Activated T-cell treated with anti-CD3 and anti-CD28 coated beads, Interleukin-2, amount 50 U/mL, for 72 hours (primary cell): ENCODE measurements at regions not wholly inside any gene's neighbourhood (a gene's known extent, or its start where the extent isn't known, plus 50 kb on each side); places are given as distances from the start of the nearest gene placed in this dataset.

Experiments used
- ATAC-seq, 2 donors: fragments of 150-1000 bp; cut with Tn5 transposase; replicated peaks in 1 of 2; 2 replicates each; pipeline ENCODE4 v1.10.0; 2021; ENCODE audit warnings: moderate library complexity in 2 of 2, mild to moderate bottlenecking in 1 of 2
- DNase-seq, 2 donors: peaks; one replicate each; pipeline ENCODE4 v3.0.0; 2021 to 2022; ENCODE audit warnings: mixed read lengths in 1 of 2
- H3K27ac Mint-ChIP-seq: one replicate; pipeline ENCODE4 v1.8.0; 2022; ENCODE audit warnings: mild to moderate bottlenecking, moderate library complexity, mixed read lengths
- H3K27me3 Mint-ChIP-seq: one replicate; pipeline ENCODE4 v1.8.0; 2022; ENCODE audit warnings: low read depth, mixed read lengths
- H3K36me3 Mint-ChIP-seq, 2 donors: one replicate each; pipeline ENCODE4 v1.8.0; 2022; ENCODE audit warnings: mixed read lengths in 2 of 2, mild to moderate bottlenecking in 1 of 2; ENCODE audit not compliant: insufficient read depth in 2 of 2
- H3K4me1 Mint-ChIP-seq: one replicate; pipeline ENCODE4 v1.8.0; 2022; ENCODE audit warnings: low read depth, mixed read lengths
- H3K4me3 Mint-ChIP-seq, 2 donors: one replicate each; pipeline ENCODE4 v1.8.0; 2022; ENCODE audit warnings: mild to moderate bottlenecking in 2 of 2, mixed read lengths in 2 of 2, moderate library complexity in 2 of 2
- H3K9me3 Mint-ChIP-seq, 2 donors: one replicate each; pipeline ENCODE4 v1.8.0; 2022; ENCODE audit warnings: mixed read lengths in 2 of 2

DNA sequence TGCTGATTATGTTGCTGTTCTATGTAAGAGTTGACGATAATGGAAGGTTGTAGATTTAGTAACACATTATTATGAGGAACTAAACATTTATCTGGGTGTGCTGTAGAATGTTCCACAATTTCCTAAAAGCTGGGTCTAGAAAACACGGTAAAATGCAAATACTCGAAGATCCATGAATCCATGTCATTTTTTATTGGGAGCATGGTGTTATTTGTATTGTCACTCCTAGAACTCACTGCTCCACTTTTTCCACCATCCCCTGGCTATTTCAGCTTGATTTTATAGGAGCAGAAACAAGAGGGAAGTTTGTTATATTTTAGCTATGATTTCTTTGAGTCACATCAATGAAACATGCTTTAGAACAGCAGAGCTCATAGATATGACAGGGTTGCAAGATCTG is 155.0 kb upstream of the ANK2 start:
- Mint-ChIP-seq H3K36me3 (no peaks in the 10 kb centered on the region), H3K9me3 (no peaks in the 10 kb centered on the region), H3K4me3 (no peak overlapping the region), H3K4me1 (no peaks in the 10 kb centered on the region), H3K27ac (no peak overlapping the region), H3K27me3 (peaks cover 18% of the 10 kb centered on the region)
- DNase-seq (no peak), ATAC-seq (no peak)

DNA sequence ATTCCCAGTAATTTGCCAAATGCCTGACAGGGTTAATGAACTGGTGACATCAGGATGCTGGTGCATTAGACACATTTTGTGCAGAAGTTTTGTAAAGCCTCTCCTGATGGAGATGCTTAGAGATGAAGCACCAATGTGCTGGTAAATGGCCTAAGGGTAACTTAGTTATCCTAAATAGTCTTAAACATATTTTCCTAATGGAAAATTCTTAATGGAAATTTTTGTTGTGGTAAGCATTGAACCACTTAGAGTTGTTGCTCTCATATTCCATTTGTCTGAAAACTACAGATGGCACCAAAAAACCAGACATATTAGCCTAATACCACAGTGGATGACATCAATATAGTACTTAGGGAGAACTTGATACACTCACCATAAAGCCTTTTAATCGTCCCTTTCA is 154.5 kb upstream of the ANK2 start:
- H3K4me1 Mint-ChIP-seq, result no peaks in the 10 kb centered on the region
- no peaks in the 10 kb centered on the region for H3K36me3 Mint-ChIP-seq

DNA sequence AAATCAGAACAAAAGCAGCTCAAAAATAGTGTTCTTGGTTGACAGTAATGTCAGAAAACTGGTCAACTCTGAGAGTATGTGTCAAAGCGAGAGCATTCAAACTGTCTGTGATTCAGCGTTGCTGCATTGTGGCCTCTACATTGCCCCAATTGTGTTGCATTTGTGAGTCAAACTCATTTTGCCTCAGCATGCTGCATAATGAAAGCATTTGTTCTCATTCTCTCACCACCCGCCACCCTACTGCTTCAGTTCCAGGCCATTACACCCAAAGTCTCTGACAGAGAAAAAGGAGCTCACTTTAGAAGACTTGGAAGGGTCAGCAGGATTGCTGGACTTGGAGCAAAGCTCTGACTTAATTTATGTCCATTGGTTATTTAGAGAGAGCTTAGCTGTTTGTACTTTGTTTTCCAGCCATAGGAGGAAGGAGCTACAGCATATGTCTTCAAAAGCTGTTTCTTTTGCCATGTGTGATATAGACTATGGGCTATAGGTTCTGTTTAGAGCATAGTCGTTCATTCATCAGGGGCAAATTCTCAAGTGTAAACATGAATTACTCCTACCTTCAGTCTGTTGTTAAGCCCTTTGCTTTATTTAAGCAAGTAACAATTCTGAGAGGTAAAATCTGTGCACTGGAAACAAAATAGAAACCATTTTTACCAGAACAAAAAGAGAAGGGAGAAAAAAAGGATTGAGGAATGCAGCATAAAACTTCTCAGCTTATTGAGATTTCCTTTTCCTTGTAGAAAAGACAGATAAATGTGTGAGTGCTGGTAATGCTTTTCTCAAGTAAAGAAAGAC is 153.4 kb upstream of the ANK2 start:
- Mint-ChIP-seq H3K36me3 (no peaks in the 10 kb centered on the region), H3K4me3 (no peak overlapping the region), H3K27me3 (peaks cover 26% of the 10 kb centered on the region), H3K4me1 (no peaks in the 10 kb centered on the region), H3K9me3 (no peaks in the 10 kb centered on the region), H3K27ac (no peak overlapping the region)
- peak; percentile 64 to 97 for ATAC-seq
- DNase-seq, result peak; percentile 1 to 34

More for the DNA sequence above, 154.5 kb upstream of the ANK2 start:
- Mint-ChIP-seq H3K9me3 (no peaks in the 10 kb centered on the region), H3K4me3 (no peak overlapping the region), H3K27ac (no peak overlapping the region), H3K27me3 (peaks cover 18% of the 10 kb centered on the region)
- no peak for DNase-seq
- ATAC-seq, result no peak

DNA sequence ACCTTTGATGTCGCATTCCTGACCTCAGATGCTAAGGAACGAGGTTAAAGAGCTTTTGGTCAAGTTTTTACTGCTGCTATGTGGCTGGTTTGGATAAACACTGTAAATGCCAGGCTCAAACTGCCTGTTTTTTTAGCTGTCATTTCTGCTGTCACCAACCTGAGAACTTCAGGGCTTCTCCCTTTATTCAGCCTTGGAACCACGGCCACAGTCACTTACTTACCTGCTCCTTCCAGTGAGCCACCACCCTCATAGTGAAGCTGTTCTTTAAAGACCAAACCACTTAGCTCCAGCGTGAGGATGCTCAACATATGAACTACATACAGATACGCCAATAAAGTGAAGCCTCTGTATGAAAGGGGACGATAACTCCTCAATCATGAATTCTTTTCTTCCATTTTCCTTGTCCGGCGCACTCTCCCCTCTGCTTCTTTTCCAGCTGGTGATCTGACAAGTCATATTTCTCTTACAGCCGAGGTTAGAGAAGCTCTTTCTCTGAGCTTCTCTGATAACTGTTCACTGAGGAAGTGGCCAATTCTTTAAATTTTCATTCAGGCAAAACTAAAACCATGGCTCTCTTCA is 152.8 kb upstream of the ANK2 start:
- no peak overlapping the region for H3K4me3 Mint-ChIP-seq
- no peaks in the 10 kb centered on the region for H3K4me1 Mint-ChIP-seq
- H3K36me3 Mint-ChIP-seq, result no peaks in the 10 kb centered on the region
- no peaks in the 10 kb centered on the region for H3K9me3 Mint-ChIP-seq
- no peak overlapping the region for H3K27ac Mint-ChIP-seq
- DNase-seq, result no peak
- ATAC-seq, result no peak
- peaks cover 30% of the 10 kb centered on the region for H3K27me3 Mint-ChIP-seq

DNA sequence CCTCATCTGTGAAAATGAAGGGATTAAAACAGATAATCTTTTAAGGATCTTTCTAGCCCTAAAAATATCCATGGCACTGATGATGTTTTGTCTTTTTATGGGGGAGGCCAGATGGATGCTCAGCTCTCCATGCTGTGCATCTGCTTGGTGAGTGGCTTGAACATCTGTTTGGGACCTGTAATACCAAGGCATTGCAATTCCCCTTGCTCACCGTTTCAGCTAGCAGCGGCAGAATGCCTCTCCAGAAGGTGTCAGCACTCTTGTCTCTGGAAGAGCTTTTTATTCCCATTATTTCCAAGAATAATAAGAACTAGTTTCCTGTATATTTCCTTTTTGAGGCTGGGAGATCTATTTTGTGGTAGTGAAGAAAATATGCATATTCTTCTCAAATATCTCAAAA is 151.9 kb upstream of the ANK2 start:
- H3K27ac Mint-ChIP-seq, result no peak overlapping the region
- H3K36me3 Mint-ChIP-seq, result no peaks in the 10 kb centered on the region
- no peak overlapping the region for H3K4me3 Mint-ChIP-seq
- H3K27me3 Mint-ChIP-seq, result peaks cover 30% of the 10 kb centered on the region
- H3K4me1 Mint-ChIP-seq, result no peaks in the 10 kb centered on the region
- ATAC-seq (no peak), DNase-seq (no peak)
- no peaks in the 10 kb centered on the region for H3K9me3 Mint-ChIP-seq

GRCh38 chr4:112898357-112899141 is 150.9 kb upstream of the ANK2 start:
- no peaks in the 10 kb centered on the region for H3K4me1 Mint-ChIP-seq
- peaks cover 30% of the 10 kb centered on the region for H3K27me3 Mint-ChIP-seq
- H3K9me3 Mint-ChIP-seq, result no peaks in the 10 kb centered on the region
- DNase-seq, result no peak
- ATAC-seq, result no peak
- no peak overlapping the region for H3K27ac Mint-ChIP-seq
- H3K36me3 Mint-ChIP-seq, result no peaks in the 10 kb centered on the region
- H3K4me3 Mint-ChIP-seq, result no peak overlapping the region

GRCh38 chr4:112900416-112900815 is 149.0 kb upstream of the ANK2 start:
- H3K4me3 Mint-ChIP-seq, result no peak overlapping the region
- no peaks in the 10 kb centered on the region for H3K36me3 Mint-ChIP-seq
- DNase-seq (no peak), ATAC-seq (no peak)
- peaks cover 30% of the 10 kb centered on the region for H3K27me3 Mint-ChIP-seq
- no peak overlapping the region for H3K27ac Mint-ChIP-seq
- no peaks in the 10 kb centered on the region for H3K4me1 Mint-ChIP-seq
- H3K9me3 Mint-ChIP-seq, result no peaks in the 10 kb centered on the region

- no peak for ATAC-seq
- Mint-ChIP-seq H3K36me3 (no peaks in the 10 kb centered on the region), H3K9me3 (no peaks in the 10 kb centered on the region), H3K4me1 (no peaks in the 10 kb centered on the region), H3K27me3 (peaks cover 24% of the 10 kb centered on the region), H3K4me3 (no peak overlapping the region), H3K27ac (no peak overlapping the region)
- no peak for DNase-seq
Measured at GRCh38 chr4:112901962-112902411, 147.5 kb upstream of the ANK2 start.

GRCh38 chr4:112905728-112906127 is 143.7 kb upstream of the ANK2 start:
- H3K27me3 Mint-ChIP-seq, result peaks cover 12% of the 10 kb centered on the region
- no peaks in the 10 kb centered on the region for H3K4me1 Mint-ChIP-seq
- no peak overlapping the region for H3K27ac Mint-ChIP-seq
- no peak overlapping the region for H3K4me3 Mint-ChIP-seq
- DNase-seq, result no peak
- ATAC-seq, result no peak
- no peaks in the 10 kb centered on the region for H3K9me3 Mint-ChIP-seq
- H3K36me3 Mint-ChIP-seq, result no peaks in the 10 kb centered on the region

DNA sequence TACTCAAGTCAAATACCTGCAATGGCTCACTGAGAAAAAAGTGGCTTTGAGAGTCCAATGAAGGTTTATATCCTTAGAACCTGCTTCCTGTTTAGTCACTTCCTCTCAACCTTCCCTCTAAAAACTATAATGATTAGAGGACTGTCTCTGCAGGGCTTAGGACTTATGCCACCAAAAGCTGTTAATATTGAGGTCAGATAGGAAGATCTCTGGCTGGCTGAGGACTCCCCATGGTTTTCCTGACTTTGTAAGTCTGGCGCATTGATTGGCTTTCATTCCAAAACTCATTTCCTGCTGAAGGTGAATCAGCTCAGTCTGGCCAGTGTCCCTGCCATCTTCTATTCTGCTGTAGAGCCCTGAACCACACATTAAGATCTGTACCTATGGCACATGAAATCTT is 140.9 kb upstream of the ANK2 start:
- Mint-ChIP-seq H3K36me3 (no peaks in the 10 kb centered on the region), H3K27me3 (peaks cover 5% of the 10 kb centered on the region), H3K27ac (no peak overlapping the region), H3K4me1 (no peaks in the 10 kb centered on the region), H3K9me3 (no peaks in the 10 kb centered on the region), H3K4me3 (no peak overlapping the region)
- no peak for ATAC-seq
- DNase-seq, result no peak

DNA sequence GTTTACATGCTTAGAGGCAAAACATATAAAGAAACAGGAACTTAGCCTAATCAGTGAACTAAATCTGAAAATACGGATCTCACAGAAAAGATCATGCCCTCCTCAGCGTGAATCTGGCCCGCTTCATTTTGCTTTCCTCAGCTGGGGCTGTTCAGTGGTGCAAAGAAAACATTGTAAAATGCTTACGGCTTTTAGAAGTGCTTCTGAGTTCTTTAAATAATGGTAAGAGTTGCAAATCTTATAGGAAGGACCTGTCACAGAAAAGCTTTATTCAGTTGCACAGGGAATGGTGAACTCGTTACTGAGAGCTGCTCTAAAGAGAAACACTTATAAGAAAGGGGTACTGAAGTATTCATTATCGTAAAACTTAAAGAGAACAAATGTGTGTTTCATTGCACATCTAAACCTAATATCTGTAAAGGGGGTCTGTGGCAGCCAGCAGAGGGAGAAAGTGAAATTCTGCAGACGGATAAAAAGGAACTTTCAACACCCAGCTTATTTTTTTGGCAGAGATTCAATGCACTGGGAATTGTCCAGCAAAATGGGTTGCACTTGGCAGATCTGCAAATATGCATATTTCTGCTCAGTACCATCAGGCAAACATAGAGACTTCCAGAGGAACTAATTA is 139.2 kb upstream of the ANK2 start:
- no peaks in the 10 kb centered on the region for H3K36me3 Mint-ChIP-seq

DNA sequence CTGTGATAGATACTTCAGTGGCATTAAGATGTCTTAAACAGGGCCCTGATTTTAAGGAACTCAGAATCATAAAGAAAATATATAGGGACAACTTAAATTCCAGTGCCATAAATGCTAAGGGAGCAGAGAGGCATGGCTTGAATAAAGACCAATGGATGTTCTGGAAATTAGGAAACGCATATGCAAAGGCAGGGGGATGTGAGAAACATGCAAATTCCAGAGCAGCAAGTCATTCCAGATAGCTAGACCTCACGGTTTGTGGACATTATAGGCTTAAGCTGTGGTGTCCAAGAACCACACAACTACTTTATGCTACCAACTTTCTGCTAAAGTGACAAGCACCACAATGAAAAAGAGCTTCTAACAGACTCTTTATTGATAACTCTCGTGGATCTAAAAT is 132.6 kb upstream of the ANK2 start:
- Mint-ChIP-seq H3K27ac (no peak overlapping the region), H3K27me3 (no peaks in the 10 kb centered on the region), H3K4me3 (no peak overlapping the region), H3K9me3 (no peaks in the 10 kb centered on the region), H3K4me1 (no peaks in the 10 kb centered on the region), H3K36me3 (no peaks in the 10 kb centered on the region)
- ATAC-seq (no peak), DNase-seq (no peak)

More for the DNA sequence above, 139.2 kb upstream of the ANK2 start:
- H3K4me1 Mint-ChIP-seq, result no peaks in the 10 kb centered on the region
- peak overlapping the region in 1 of 2 donors; percentile 12 for H3K4me3 Mint-ChIP-seq
- DNase-seq, result no peak
- peaks cover 5% of the 10 kb centered on the region for H3K27me3 Mint-ChIP-seq
- ATAC-seq, result no peak
- peak overlapping the region; percentile 36 for H3K27ac Mint-ChIP-seq
- H3K9me3 Mint-ChIP-seq, result no peaks in the 10 kb centered on the region

GRCh38 chr4:112923516-112923915 is 125.9 kb upstream of the ANK2 start:
- peaks cover 7% of the 10 kb centered on the region for H3K27me3 Mint-ChIP-seq
- no peak overlapping the region for H3K4me3 Mint-ChIP-seq
- no peaks in the 10 kb centered on the region for H3K4me1 Mint-ChIP-seq
- DNase-seq (no peak), ATAC-seq (no peak)
- no peaks in the 10 kb centered on the region for H3K36me3 Mint-ChIP-seq
- no peaks in the 10 kb centered on the region for H3K9me3 Mint-ChIP-seq
- H3K27ac Mint-ChIP-seq, result no peak overlapping the region
